Heart left ventricle (tissue), 16 donors: ENCODE measurements at regions not wholly inside any gene's neighbourhood (a gene's known extent, or its start where the extent isn't known, plus 50 kb on each side); places are given as distances from the start of the nearest gene placed in this dataset.

ENCODE experiments used
- ATAC-seq, 4 donors: fragments of 200-7000 bp; cut with Tn5 transposase; one replicate each; pipeline ENCODE4 v1.9.1; 2020 to 2022; ENCODE audit warnings: moderate library complexity in 4 of 4, mild to moderate bottlenecking in 3 of 4, moderate number of reproducible peaks in 1 of 4
- DNase-seq, 5 donors: peaks; one replicate each; pipeline ENCODE4 v3.0.0-alpha.2; 2020
- H3K27ac ChIP-seq, 12 donors: fragments of 200-600 bp; sonication (generic) in 4 of 12; one replicate each; pipeline versions ENCODE4 v1.5.0 to v1.8.0; 2016 to 2022; ENCODE audit warnings: mild to moderate bottlenecking in 2 of 12
- H3K27me3 ChIP-seq, 9 donors: fragments of 200-600 bp; sonication (generic) in 2 of 9; one replicate each; pipeline versions ENCODE4 v1.5.1 to v1.8.0; 2016 to 2022; ENCODE audit warnings: mild to moderate bottlenecking in 3 of 9
- H3K36me3 ChIP-seq, 9 donors: fragments of 200-600 bp; sonication (generic) in 2 of 9; one replicate each; pipeline versions ENCODE4 v1.5.0 to v1.8.0; 2018 to 2022; ENCODE audit warnings: mild to moderate bottlenecking in 2 of 9
- H3K4me1 ChIP-seq, 12 donors: fragments of 200-600 bp; sonication (generic) in 4 of 12; one replicate each; pipeline versions ENCODE4 v1.5.0 to v1.8.0; 2016 to 2022; ENCODE audit warnings: mild to moderate bottlenecking in 3 of 12
- H3K4me3 ChIP-seq, 12 donors: fragments of 200-600 bp; sonication (generic) in 4 of 12; one replicate each; pipeline versions ENCODE4 v1.5.0 to v1.8.0; 2017 to 2022; ENCODE audit warnings: mild to moderate bottlenecking in 9 of 12, moderate library complexity in 4 of 12
- H3K9me3 ChIP-seq, 12 donors: fragments of 200-600 bp; sonication (generic) in 4 of 12; one replicate each; pipeline versions ENCODE4 v1.5.0 to v1.8.0; 2016 to 2022; ENCODE audit warnings: mild to moderate bottlenecking in 1 of 12
- CTCF ChIP-seq, 12 donors: fragments of 200-600 bp; sonication (generic) in 4 of 12; IDR thresholded peaks; one replicate each; pipeline versions ENCODE4 v1.5.0 to v1.8.0; 2018 to 2022; ENCODE audit warnings: antibody characterized with exemption in 12 of 12, mild to moderate bottlenecking in 5 of 12
- POLR2A ChIP-seq, 2 donors: fragments of 450-650 bp; IDR thresholded peaks; one replicate each; pipeline ENCODE4 v1.6.1; 2017; ENCODE audit warnings: antibody characterized with exemption in 2 of 2, mild to moderate bottlenecking in 2 of 2, moderate library complexity in 2 of 2
- WGBS, 4 donors: extraction: QIAGEN DNeasy Blood & Tissue Kit in 2 of 4; methylation state at CpG; one replicate each; pipeline versions ENCODE4 v1.1.5 to v1.1.7; 2013 to 2018; 5-methylcytosine and 5-hydroxymethylcytosine counted together
- intact Hi-C, 10 donors: fragments of 100-400 bp; cut with DNase I; formaldehyde crosslinking; loops; one replicate each; pipeline versions ENCODE4 v1.11.1 to v1.14.2; 2022
- donor health status: ischemic (EF 13 %, LVEDD 7.1; RV severe dilation, severe dysfunction).
- donor health status: healthy with polysubstance abuse.
- donor health status: DM: no; HTN: yes; CAD: no.
- donor health status: DM: no; HTN: no; CAD: no.
- donor health status: ischemic (EF 25% LVEDD 6.9; RV normal size, moderate dysfunction).
- donor health status: ischemic (EF 25% LVEDD 5.7; RV mildly dilated, moderate dysfunction).
- donor health status: healthy.
- donor health status: DM: yes; HTN: yes; CAD: no.
- donor health status: ischemic (EF 35%, LVEDD 5.7; RV mildly dilated, moderate dysfunction).
- donor health status: nonischemic (EF 11% LVEDD 7.7; RV severe dilation, severe dysfunction).
- donor health status: DM: yes; HTN: yes; CAD: no.
- donor health status: PGD.
- donor health status: ischemic (EF 29% LVEDD 5.4; RV normal size, mild dysfunction).
- donor health status: nonischemic (EF 23%, LVEDD 6.1; RV moderate dilation, normal function).

GRCh38 chr4:1538941-1539772 lies 132.9 kb upstream of the NKX1-1 start:
- no peaks in the 10 kb centered on the region for H3K9me3 ChIP-seq
- H3K4me1 ChIP-seq, result peaks cover 0 to 12% (median 4%) of the 10 kb centered on the region in 12 donors
- H3K27me3 ChIP-seq, result peaks cover 0 to 8% (median 0%) of the 10 kb centered on the region in 9 donors
- ATAC-seq (no peak), DNase-seq (peak in 2 of 5 donors; percentile 21 to 51)
- intact Hi-C loops, result no loop called here
- H3K4me3 ChIP-seq, result no peak overlapping the region
- WGBS, 4 donors, result 85 to 92% (median 90%) methylated on average over 18 to 23 of the region's 23 CpGs
- TF ChIP-seq CTCF (IDR thresholded peaks at IDR 0.05) (no peak), POLR2A (IDR thresholded peaks at IDR 0.05) (no peak)
- H3K27ac ChIP-seq, result no peak overlapping the region
- H3K36me3 ChIP-seq, result no peaks in the 10 kb centered on the region

DNA sequence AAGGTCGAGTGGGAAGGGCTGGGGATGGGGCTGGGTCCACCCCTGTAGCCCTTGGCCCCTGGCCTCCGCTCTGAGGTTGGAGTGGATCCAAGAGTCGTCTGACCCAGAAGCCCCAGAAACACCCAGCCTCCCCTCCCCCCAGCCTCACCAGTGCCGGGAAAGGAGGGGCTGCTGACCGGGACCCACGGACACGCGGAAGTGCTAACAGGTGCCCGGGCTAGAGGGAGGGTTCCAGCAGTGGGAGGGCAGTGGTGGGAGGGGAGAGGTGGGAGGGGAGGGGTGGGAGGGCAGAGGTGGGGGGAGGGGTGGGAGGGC lies 131.8 kb upstream of the NKX1-1 start:
- no peak for ATAC-seq
- WGBS, 4 donors, result 43 to 59% (median 44%) methylated on average over 2 to 9 of the region's 9 CpGs

GRCh38 chr4:1537410-1538095 lies 131.3 kb upstream of the NKX1-1 start:
- no peaks in the 10 kb centered on the region for H3K36me3 ChIP-seq
- H3K27ac ChIP-seq, result no peak overlapping the region
- no peaks in the 10 kb centered on the region for H3K9me3 ChIP-seq
- intact Hi-C loops, result no loop called here
- DNase-seq (peak in 3 of 5 donors; percentile 15 to 46 (median 20)), ATAC-seq (no peak)
- H3K4me1 ChIP-seq, result peaks cover 0 to 12% (median 4%) of the 10 kb centered on the region in 12 donors
- H3K27me3 ChIP-seq, result peaks cover 0 to 20% (median 2%) of the 10 kb centered on the region in 9 donors
- 88 to 95% (median 91%) methylated on average over 9 to 11 of the region's 11 CpGs for WGBS, 4 donors
- no peak overlapping the region for H3K4me3 ChIP-seq
- TF ChIP-seq CTCF (IDR thresholded peaks at IDR 0.05), result no peak
- no peak for TF ChIP-seq POLR2A (IDR thresholded peaks at IDR 0.05)

More for the DNA sequence above, 131.8 kb upstream of the NKX1-1 start:
- H3K36me3 ChIP-seq, result no peaks in the 10 kb centered on the region
- no peak overlapping the region for H3K4me3 ChIP-seq
- H3K27ac ChIP-seq, result no peak overlapping the region
- DNase-seq, result peak in 2 of 5 donors; percentile 10 to 21
- peaks cover 0 to 17% (median 0%) of the 10 kb centered on the region in 9 donors for H3K27me3 ChIP-seq
- H3K9me3 ChIP-seq, result no peaks in the 10 kb centered on the region
- TF ChIP-seq POLR2A (IDR thresholded peaks at IDR 0.05) (no peak), CTCF (IDR thresholded peaks at IDR 0.05) (no peak)
- H3K4me1 ChIP-seq, result peaks cover 0 to 12% (median 4%) of the 10 kb centered on the region in 12 donors
- intact Hi-C loops, result no loop called here
